HG03439 (cell line): ENCODE measurements at regions not wholly inside any gene's neighbourhood (a gene's known extent, or its start where the extent isn't known, plus 50 kb on each side); places are given as distances from the start of the nearest gene placed in this dataset.

ENCODE experiments used
- ATAC-seq: cut with Tn5 transposase; IDR thresholded peaks from one replicate; pipeline ENCODE4 v1.9.1; 2021; ENCODE audit warnings: mild to moderate bottlenecking, moderate library complexity; ENCODE audit not compliant: unreplicated experiment

DNA sequence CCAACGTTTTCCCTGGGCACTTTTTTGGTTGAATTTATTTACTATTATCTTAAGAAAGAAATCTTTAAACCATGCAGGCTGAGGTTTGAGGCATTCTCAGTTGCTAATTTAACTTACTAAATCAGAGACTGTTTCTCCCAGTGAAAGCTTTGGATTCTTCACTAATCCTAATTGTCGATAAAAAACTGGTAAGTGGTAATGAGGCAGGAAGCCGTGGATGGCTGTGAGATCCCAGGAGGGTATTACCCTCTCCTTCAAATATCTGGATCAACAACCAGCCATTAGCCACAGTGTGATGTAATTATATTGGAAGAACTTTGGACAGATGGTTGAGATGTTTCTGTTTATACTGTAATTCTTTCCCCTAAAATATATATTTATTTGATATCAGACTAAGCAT, 485.0 kb downstream of the DISC1 start:
- ATAC-seq: no peak

- ATAC-seq: no peak
These were observed 483.9 kb downstream of the DISC1 start for GRCh38 chr1:232110281-232111090.

DNA sequence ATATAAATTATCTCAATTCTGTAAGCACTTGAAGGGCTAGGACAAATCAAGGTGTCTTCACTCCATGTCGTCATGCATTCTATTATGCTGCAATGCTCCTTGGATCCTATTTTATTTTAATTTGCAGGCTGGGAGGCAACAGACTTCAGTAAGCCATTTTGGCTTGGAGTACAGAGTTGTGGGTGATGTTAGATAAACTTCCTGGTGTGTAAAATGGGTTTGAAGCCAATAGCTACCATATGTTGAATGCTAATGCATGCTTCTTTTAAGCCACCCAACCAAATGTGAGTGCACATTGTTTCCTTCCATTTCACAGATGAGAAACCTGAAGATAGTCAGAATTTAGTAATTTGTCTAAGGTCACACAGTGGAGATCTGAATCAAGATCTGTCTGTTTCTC, 482.8 kb downstream of the DISC1 start:
- no peak for ATAC-seq

- ATAC-seq: no peak
These were observed 482.0 kb downstream of the DISC1 start for GRCh38 chr1:232108598-232108997.

GRCh38 chr1:232106415-232106814, 479.8 kb downstream of the DISC1 start:
- ATAC-seq: no peak

DNA sequence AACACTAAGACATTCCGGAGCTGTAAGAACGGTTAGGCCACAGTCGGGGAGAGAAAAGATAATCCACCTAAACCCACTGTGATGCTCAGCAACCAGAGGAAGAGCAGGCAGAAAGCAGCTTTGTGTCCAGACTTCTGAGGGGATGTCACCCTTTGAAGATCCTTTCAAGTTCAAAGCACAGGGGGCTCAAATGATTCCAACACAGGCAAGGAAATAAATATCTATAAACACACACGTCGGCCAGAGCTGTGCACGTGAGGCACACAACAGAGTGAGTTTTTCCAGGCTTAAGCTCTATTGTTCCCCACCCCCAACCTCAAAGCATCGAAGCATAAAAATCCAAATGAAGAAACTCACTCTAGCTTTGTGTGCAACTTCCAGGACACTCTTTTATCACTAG, 479.0 kb downstream of the DISC1 start:
- no peak for ATAC-seq

GRCh38 chr1:232101231-232101630, 474.6 kb downstream of the DISC1 start:
- no peak for ATAC-seq

DNA sequence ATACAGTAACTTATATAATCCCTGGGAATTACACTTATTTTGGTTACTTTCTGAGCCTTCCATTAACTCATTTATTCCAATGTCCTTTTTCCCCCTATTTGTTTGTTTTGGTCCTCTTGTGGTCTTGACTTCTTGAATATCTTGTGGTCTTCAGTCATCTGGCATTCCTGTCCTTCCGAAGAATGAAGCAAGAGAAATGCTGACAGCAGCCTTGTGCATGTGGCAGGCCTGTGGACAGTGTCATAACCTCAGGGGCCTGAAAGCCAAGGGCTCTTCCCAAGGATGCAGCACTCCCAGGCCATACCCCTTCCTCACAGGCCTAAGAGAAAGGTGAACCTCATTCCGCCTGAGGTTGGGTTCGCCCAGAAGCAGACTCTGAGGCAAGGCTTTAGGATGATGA, 470.2 kb downstream of the DISC1 start:
- ATAC-seq: no peak
